ENCODE measurements at regions not wholly inside any gene's neighbourhood (a gene's known extent, or its start where the extent isn't known, plus 50 kb on each side); places are given as distances from the start of the nearest gene placed in this dataset.

DNA sequence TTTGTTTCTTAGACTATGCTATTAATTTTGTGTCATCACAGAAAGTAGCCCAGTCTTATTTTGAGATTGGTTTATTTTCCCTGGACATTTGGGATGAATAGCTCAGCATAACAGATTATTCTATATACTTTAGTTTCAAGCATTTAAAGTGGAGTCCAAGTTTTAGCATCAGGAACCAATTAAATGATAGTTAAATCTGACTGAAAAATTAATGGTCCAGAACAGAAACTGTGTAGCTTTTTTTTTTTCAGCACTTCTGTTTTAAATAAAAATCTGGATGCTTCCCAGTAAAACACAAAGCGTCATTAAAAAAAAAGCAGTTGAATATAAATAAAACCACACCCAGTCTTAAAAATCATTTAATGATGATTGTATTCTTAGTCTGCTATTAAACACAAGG lies 59.4 kb upstream of the PITX2 start:
- POLR2A ChIA-PET, result no interaction called here
- in situ Hi-C loops (cut with HindIII; ENCODE audit: low pct_unique_long_range_greater_than_20kb, low sequenced_read_pairs) (no loop called here), intact Hi-C loops (cut with micrococcal nuclease; ENCODE audit: unreplicated experiment) (no loop called here)
- Histone ChIP-seq H3K9me3 (ENCODE audit: control insufficient read depth, insufficient read depth, low read depth, low read length) (no peaks in the 10 kb centered on the region), H3K4me1 (ENCODE audit: control insufficient read depth, insufficient read depth, low read length) (no peaks in the 10 kb centered on the region), H3K4me3 (ENCODE audit: low read depth in 2 of 2, low read length in 2 of 2) (no peak overlapping the region), H3K36me3 (ENCODE audit: control insufficient read depth, insufficient read depth, low read length) (no peaks in the 10 kb centered on the region), H3K27me3 (ENCODE audit: control insufficient read depth, insufficient read depth, low read length) (no peaks in the 10 kb centered on the region), H3K27ac (ENCODE audit: low read length) (no peak overlapping the region)
- BruUV-seq (replicated peaks), result no TSS peak
- DNase-seq (ENCODE audit: low read depth, low spot score) (no peak), ATAC-seq (no peak)
- TF ChIP-seq, protein P1, sequence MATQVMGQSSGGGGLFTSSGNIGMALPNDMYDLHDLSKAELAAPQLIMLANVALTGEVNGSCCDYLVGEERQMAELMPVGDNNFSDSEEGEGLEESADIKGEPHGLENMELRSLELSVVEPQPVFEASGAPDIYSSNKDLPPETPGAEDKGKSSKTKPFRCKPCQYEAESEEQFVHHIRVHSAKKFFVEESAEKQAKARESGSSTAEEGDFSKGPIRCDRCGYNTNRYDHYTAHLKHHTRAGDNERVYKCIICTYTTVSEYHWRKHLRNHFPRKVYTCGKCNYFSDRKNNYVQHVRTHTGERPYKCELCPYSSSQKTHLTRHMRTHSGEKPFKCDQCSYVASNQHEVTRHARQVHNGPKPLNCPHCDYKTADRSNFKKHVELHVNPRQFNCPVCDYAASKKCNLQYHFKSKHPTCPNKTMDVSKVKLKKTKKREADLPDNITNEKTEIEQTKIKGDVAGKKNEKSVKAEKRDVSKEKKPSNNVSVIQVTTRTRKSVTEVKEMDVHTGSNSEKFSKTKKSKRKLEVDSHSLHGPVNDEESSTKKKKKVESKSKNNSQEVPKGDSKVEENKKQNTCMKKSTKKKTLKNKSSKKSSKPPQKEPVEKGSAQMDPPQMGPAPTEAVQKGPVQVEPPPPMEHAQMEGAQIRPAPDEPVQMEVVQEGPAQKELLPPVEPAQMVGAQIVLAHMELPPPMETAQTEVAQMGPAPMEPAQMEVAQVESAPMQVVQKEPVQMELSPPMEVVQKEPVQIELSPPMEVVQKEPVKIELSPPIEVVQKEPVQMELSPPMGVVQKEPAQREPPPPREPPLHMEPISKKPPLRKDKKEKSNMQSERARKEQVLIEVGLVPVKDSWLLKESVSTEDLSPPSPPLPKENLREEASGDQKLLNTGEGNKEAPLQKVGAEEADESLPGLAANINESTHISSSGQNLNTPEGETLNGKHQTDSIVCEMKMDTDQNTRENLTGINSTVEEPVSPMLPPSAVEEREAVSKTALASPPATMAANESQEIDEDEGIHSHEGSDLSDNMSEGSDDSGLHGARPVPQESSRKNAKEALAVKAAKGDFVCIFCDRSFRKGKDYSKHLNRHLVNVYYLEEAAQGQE (IDR thresholded peaks at IDR 0.05; ENCODE audit: insufficient read depth in 1 of 2, low read depth in 2 of 2, low read length in 1 of 2), result no peak
- TF ChIP-seq, protein P2, sequence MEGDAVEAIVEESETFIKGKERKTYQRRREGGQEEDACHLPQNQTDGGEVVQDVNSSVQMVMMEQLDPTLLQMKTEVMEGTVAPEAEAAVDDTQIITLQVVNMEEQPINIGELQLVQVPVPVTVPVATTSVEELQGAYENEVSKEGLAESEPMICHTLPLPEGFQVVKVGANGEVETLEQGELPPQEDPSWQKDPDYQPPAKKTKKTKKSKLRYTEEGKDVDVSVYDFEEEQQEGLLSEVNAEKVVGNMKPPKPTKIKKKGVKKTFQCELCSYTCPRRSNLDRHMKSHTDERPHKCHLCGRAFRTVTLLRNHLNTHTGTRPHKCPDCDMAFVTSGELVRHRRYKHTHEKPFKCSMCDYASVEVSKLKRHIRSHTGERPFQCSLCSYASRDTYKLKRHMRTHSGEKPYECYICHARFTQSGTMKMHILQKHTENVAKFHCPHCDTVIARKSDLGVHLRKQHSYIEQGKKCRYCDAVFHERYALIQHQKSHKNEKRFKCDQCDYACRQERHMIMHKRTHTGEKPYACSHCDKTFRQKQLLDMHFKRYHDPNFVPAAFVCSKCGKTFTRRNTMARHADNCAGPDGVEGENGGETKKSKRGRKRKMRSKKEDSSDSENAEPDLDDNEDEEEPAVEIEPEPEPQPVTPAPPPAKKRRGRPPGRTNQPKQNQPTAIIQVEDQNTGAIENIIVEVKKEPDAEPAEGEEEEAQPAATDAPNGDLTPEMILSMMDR (IDR thresholded peaks at IDR 0.05), result no peak
- no peak for TF ChIP-seq TCF7L2 (IDR thresholded peaks at IDR 0.05; ENCODE audit: low read depth, low read length)
- TF ChIP-seq SIN3A (IDR thresholded peaks at IDR 0.05; ENCODE audit: borderline replicate concordance, insufficient read depth, low read depth, low read length), result no peak
- no peak for TF ChIP-seq POLR2AphosphoS5 (IDR thresholded peaks at IDR 0.05; ENCODE audit: low read depth, low read length)
- CTCF ChIA-PET, result interaction anchor here (0.7 kb wide), 1 partner anchor 15 kb away, joined by 3 read pairs; no protein-coding TSS in a partner anchor

DNA sequence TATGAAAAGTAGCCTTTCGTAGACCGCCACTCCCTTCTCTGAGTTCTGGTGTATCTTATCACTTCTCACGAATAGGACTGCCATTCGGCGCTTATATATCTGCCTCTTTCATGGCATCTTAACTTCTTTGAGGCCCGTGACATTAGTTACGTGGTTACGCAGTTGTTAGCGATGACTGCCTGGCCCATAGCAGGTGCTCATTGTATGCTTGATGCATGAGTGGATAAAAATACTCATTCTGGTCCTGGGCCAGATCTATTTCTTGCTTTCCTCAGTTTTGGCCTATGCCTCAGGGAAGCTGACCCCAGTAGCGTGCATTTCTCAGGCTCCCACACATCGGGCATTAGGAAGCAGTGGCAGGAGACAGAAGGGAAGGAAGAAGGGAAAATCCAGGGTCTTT lies 60.7 kb upstream of the PITX2 start:
- POLR2A ChIA-PET, result no interaction called here
- ATAC-seq, result no peak
- Histone ChIP-seq H3K9me3 (ENCODE audit: control insufficient read depth, insufficient read depth, low read depth, low read length) (no peaks in the 10 kb centered on the region), H3K4me1 (ENCODE audit: control insufficient read depth, insufficient read depth, low read length) (no peaks in the 10 kb centered on the region), H3K27me3 (ENCODE audit: control insufficient read depth, insufficient read depth, low read length) (no peaks in the 10 kb centered on the region), H3K36me3 (ENCODE audit: control insufficient read depth, insufficient read depth, low read length) (no peaks in the 10 kb centered on the region), H3K27ac (ENCODE audit: low read length) (no peak overlapping the region), H3K4me3 (ENCODE audit: low read depth in 2 of 2, low read length in 2 of 2) (no peak overlapping the region)
- in situ Hi-C loops (cut with HindIII; ENCODE audit: low pct_unique_long_range_greater_than_20kb, low sequenced_read_pairs) (no loop called here), intact Hi-C loops (cut with micrococcal nuclease; ENCODE audit: unreplicated experiment) (no loop called here)
- CTCF ChIA-PET, result no interaction called here
- no TSS peak for BruUV-seq (replicated peaks)
- TF ChIP-seq, protein P1 (IDR thresholded peaks at IDR 0.05; ENCODE audit: insufficient read depth in 1 of 2, low read depth in 2 of 2, low read length in 1 of 2), result no peak
- no peak for DNase-seq (ENCODE audit: low read depth, low spot score)
